Caco-2 (cell line): ENCODE measurements at regions not wholly inside any gene's neighbourhood (a gene's known extent, or its start where the extent isn't known, plus 50 kb on each side); places are given as distances from the start of the nearest gene placed in this dataset.

ENCODE experiments used
- BruUV-seq: library from RNA; stranded (reverse); fragments of 400-500 nt; replicated peaks from 2 replicates; lab custom pipeline; 2021; lab: Mats Ljungman, UMichigan
- CTCF ChIA-PET: fragments of 300-600 bp; sonication (Branson Sonifier 250); formaldehyde crosslinking; loops from one replicate; lab custom pipeline; 2022; ENCODE audit warnings: antibody characterized with exemption; lab: Charles Lee
- POLR2A ChIA-PET: fragments of 300-600 bp; sonication (Branson Sonifier 250); formaldehyde crosslinking; loops from one replicate; lab custom pipeline; 2022; ENCODE audit warnings: antibody characterized with exemption; lab: Charles Lee
- DNase-seq, 2 experiments: peaks; one replicate each; pipeline versions ENCODE4 v3.0.0 to v3.0.0-alpha.2; 2020 to 2022
- H3K27me3 ChIP-seq: replicated peaks from 2 replicates; pipeline ENCODE4 v1.6.0; 2011; ENCODE audit warnings: low read length; ENCODE audit not compliant: control insufficient read depth, insufficient read depth
- H3K36me3 ChIP-seq: 2 replicates; pipeline ENCODE4 v1.5.1; 2011; ENCODE audit warnings: low read length; ENCODE audit not compliant: control insufficient read depth, insufficient read depth
- H3K4me1 ChIP-seq: fragments of 250-450 bp; sonication (Bioruptor Pico); 2 replicates; pipeline ENCODE4 v1.5.1; 2020; ENCODE audit warnings: mild to moderate bottlenecking
- H3K4me3 ChIP-seq: 2 replicates; pipeline ENCODE4 v1.5.1; 2011; ENCODE audit warnings: low read depth, mild to moderate bottlenecking, control low read depth, low read length
- H3K9me3 ChIP-seq: fragments of 250-450 bp; sonication (Bioruptor Pico); 2 replicates; pipeline ENCODE4 v1.5.1; 2020; ENCODE audit warnings: mild to moderate bottlenecking, moderate library complexity
- H3K27ac Mint-ChIP-seq: one replicate; pipeline ENCODE4 v1.8.0; 2022; ENCODE audit warnings: mixed read lengths; ENCODE audit not compliant: unreplicated experiment
- H3K27me3 Mint-ChIP-seq: one replicate; pipeline ENCODE4 v1.8.0; 2022; ENCODE audit warnings: mixed read lengths; ENCODE audit not compliant: insufficient read depth, unreplicated experiment
- H3K36me3 Mint-ChIP-seq: one replicate; pipeline ENCODE4 v1.8.0; 2022; ENCODE audit warnings: mild to moderate bottlenecking, mixed read lengths; ENCODE audit not compliant: insufficient read depth, unreplicated experiment
- H3K4me1 Mint-ChIP-seq: one replicate; pipeline ENCODE4 v1.8.0; 2022; ENCODE audit warnings: low read depth, mixed read lengths; ENCODE audit not compliant: unreplicated experiment
- H3K4me3 Mint-ChIP-seq: one replicate; pipeline ENCODE4 v1.8.0; 2022; ENCODE audit warnings: mild to moderate bottlenecking, moderate library complexity, mixed read lengths; ENCODE audit not compliant: unreplicated experiment
- H3K9me3 Mint-ChIP-seq: one replicate; pipeline ENCODE4 v1.8.0; 2022; ENCODE audit warnings: mixed read lengths; ENCODE audit not compliant: unreplicated experiment
- CTCF ChIP-seq, 2 experiments: fragments of 200-600 bp in 1 of 2; IDR thresholded peaks; 1 replicate in 1 of 2; 2 replicates in 1 of 2; pipeline versions ENCODE4 v1.5.1 to v1.8.0; 2011 to 2022; ENCODE audit warnings: antibody characterized with exemption in 1 of 2, control low read depth in 1 of 2, inconsistent platforms in 1 of 2, low read depth in 1 of 2, low read length in 1 of 2, mild to moderate bottlenecking in 1 of 2, moderate library complexity in 1 of 2; ENCODE audit not compliant: insufficient read depth in 1 of 2, severe bottlenecking in 1 of 2, unreplicated experiment in 1 of 2
- intact Hi-C: fragments of 100-400 bp; cut with micrococcal nuclease; formaldehyde crosslinking; loops from one replicate; pipeline ENCODE4 v1.10.0; 2022; ENCODE audit not compliant: unreplicated experiment

GRCh38 chr18:75735291-75735690 lies 307.8 kb upstream of the SMIM21 start:
- POLR2A ChIA-PET: no interaction called here
- no peaks in the 10 kb centered on the region for H3K9me3 Mint-ChIP-seq
- H3K36me3 Mint-ChIP-seq: no peaks in the 10 kb centered on the region
- no peak for TF ChIP-seq CTCF (IDR thresholded peaks at IDR 0.05; ENCODE audit: insufficient read depth in 1 of 2, low read depth in 1 of 2, low read length in 1 of 2, severe bottlenecking in 1 of 2, unreplicated experiment in 1 of 2)
- no peak for DNase-seq
- no peaks in the 10 kb centered on the region for H3K9me3 ChIP-seq
- H3K4me1 ChIP-seq: no peaks in the 10 kb centered on the region
- no peak overlapping the region for H3K4me3 Mint-ChIP-seq
- H3K36me3 ChIP-seq: no peaks in the 10 kb centered on the region
- no peak overlapping the region for H3K4me3 ChIP-seq
- intact Hi-C loops: no loop called here
- no TSS peak for BruUV-seq
- no peaks in the 10 kb centered on the region for H3K27me3 Mint-ChIP-seq
- no peak overlapping the region for H3K27ac Mint-ChIP-seq
- CTCF ChIA-PET: no interaction called here
- H3K4me1 Mint-ChIP-seq: no peaks in the 10 kb centered on the region
- no peaks in the 10 kb centered on the region for H3K27me3 ChIP-seq

- Mint-ChIP-seq H3K27me3 (peaks cover 5% of the 10 kb centered on the region), H3K36me3 (no peaks in the 10 kb centered on the region), H3K27ac (no peak overlapping the region), H3K4me1 (no peaks in the 10 kb centered on the region), H3K9me3 (no peaks in the 10 kb centered on the region), H3K4me3 (no peak overlapping the region)
- BruUV-seq: no TSS peak
- ChIA-PET POLR2A (no interaction called here), CTCF (no interaction called here)
- no peak for TF ChIP-seq CTCF (IDR thresholded peaks at IDR 0.05; ENCODE audit: insufficient read depth in 1 of 2, low read depth in 1 of 2, low read length in 1 of 2, severe bottlenecking in 1 of 2, unreplicated experiment in 1 of 2)
- DNase-seq: no peak
- no peaks in the 10 kb centered on the region for H3K36me3 ChIP-seq
- H3K4me3 ChIP-seq: no peak overlapping the region
- H3K4me1 ChIP-seq: no peaks in the 10 kb centered on the region
- no peaks in the 10 kb centered on the region for H3K9me3 ChIP-seq
- H3K27me3 ChIP-seq: no peaks in the 10 kb centered on the region
- intact Hi-C loops: no loop called here
Observed at GRCh38 chr18:75730249-75730648, 302.7 kb upstream of the SMIM21 start.

GRCh38 chr18:75728621-75729020 lies 301.1 kb upstream of the SMIM21 start:
- Mint-ChIP-seq H3K36me3 (no peaks in the 10 kb centered on the region), H3K27ac (no peak overlapping the region), H3K4me3 (no peak overlapping the region), H3K4me1 (no peaks in the 10 kb centered on the region), H3K9me3 (no peaks in the 10 kb centered on the region), H3K27me3 (peaks cover 5% of the 10 kb centered on the region)
- no peak overlapping the region for H3K4me3 ChIP-seq
- no TSS peak for BruUV-seq
- H3K36me3 ChIP-seq: no peaks in the 10 kb centered on the region
- no peaks in the 10 kb centered on the region for H3K9me3 ChIP-seq
- H3K27me3 ChIP-seq: no peaks in the 10 kb centered on the region
- POLR2A ChIA-PET: no interaction called here
- CTCF ChIA-PET: no interaction called here
- TF ChIP-seq CTCF (IDR thresholded peaks at IDR 0.05; ENCODE audit: insufficient read depth in 1 of 2, low read depth in 1 of 2, low read length in 1 of 2, severe bottlenecking in 1 of 2, unreplicated experiment in 1 of 2): no peak
- intact Hi-C loops: no loop called here
- no peaks in the 10 kb centered on the region for H3K4me1 ChIP-seq
- no peak for DNase-seq
